Eye (tissue), 1 donor: ENCODE measurements at regions not wholly inside any gene's neighbourhood (a gene's known extent, or its start where the extent isn't known, plus 50 kb on each side); places are given as distances from the start of the nearest gene placed in this dataset.

Experiments
- DNase-seq: peaks from one replicate; pipeline ENCODE4 v3.0.0-alpha.2; 2015

DNA sequence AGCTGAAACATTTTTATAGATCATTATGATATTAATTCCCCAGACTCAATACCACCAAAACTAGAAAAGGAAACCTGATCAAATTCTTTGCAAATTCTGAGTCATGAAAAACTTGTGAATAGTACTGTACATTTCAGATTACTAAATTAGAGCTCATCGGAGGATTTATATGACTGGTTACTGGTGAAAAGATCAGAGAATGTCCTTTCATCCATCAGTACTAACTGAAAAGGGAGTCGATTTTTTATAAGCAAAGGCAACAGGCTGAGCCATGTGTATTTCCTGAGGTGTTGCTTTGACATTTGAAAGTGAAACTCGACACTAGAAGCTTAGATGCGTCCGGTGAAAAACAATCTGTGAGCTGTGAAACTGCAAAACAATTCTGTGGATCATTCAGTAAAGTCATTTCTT is 155.7 kb downstream of the TNFSF18 start:
- no peak for DNase-seq

DNA sequence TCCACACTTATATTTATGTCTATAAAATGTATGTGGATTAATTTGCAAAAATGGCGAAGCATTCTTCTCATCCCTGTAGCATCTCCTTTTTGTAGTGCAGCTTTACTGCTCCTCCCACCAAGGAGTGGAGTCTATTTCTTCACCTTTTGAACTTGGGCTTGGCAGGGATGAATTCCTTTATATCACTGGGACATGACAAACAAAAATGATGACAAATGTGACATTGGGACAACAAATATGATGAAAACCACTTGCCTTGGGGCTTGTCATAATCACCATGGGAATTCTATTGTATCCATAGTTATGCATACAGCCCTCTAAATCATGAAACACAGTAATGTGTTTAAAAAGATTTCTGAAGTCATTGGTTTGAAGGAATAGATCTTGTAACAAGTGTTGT is 155.0 kb downstream of the TNFSF18 start:
- no peak for DNase-seq

DNA sequence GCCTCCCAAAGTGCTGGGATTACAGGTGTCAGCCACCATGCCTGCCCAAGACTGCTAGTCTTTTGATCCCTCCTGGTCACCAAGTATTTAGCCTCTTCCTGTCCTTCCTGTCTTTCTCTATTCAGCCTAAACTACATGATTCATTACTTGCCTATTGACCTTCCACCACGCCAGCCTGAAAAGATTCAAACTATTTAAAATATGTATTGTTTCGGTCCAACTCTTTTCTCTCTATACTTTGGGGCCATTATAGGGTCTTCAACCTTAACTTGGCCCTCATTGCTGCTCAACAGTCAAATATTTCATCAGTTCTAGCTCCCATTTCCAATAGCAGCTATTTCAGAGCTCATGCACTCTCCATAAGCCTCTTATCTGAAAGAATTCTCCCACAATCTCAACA is 153.0 kb downstream of the TNFSF18 start:
- DNase-seq, result no peak

DNA sequence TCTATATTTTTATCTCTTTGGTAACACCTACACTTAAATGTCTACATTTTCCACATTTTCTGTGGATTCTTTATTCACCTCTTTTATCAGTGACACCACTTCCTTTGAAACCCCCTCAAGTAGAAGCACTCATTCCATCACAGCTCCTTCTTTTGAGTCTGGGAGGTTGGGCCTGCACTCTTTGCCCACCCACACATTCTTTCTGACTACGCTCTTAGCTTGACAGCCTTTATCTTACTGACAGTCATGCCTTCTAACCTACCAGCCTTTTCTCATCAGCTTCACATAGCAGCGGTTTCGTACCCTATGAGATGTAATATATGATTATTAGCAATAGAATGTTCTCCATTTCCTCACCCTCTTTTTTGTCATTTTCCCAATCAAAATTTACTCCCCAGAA is 151.9 kb downstream of the TNFSF18 start:
- DNase-seq, result no peak

DNA sequence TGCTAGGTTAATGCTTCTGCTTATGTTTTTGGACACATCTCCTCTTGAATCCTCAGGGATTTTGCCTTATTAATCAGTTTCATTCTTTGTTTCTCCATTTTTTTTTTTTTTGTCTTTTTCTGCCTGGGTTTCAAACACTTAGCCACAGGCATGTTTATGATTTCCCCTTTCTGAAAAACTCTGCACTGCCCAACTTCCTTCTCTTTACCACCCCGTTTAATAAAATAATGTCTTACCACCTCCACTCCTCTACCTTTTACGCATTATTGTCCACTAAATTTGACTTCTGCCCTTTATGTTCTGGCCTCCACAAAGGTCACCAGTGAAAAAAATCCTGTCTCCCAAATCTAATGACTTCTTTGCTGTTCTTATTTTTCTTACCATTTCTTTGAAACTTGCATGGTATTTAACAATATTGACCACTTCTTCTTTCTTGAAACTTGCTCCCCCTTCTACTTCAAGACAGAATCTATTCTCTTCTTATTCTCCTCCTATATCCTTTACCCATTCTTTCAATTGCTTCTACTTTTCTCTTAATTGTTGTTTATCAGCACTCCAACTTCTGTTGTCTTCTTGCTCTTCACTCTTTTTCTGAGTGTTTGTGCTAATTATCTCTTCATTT is 150.3 kb downstream of the TNFSF18 start:
- DNase-seq, result no peak

DNA sequence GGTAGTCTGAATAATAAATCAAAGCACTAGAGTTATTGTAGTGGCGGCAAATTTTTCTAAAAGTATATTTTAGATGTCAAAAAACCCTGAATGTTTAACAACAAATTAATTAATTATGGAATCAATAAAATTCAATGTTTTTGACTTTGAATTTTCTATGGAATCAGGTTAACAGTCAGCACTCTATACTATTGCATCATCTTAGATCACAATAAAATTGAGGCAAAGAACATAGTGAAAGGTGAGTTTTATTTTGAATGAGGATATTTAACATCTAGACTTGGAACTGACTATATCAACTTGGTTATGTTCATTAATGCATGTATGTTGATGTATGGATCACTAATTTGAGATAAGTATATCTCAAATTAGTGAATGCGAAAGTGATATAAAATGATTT is 148.5 kb downstream of the TNFSF18 start:
- no peak for DNase-seq

DNA sequence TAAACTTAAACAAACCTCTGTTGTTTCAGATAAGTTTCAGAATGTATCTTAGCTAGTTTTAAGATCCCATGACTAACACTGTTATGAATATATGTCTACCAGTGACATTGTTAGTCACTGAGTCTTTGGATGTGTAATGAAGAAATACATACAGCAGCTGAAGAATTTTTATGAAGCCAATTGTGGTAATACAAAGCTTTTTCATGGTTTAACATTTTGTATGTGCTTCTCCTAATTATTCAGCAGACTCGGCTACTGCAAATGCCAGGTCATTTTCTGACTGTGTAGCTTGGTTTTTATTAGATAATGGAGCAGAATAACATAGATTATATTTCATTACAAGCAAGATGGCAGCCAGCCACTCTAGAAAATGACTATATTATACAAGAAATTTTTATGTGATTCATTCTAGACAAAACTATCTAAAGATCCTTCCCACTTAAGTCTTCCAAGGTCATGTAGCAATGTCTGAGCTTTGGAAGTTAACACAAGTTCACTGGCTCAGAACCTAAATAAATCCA is 147.8 kb downstream of the TNFSF18 start:
- no peak for DNase-seq

DNA sequence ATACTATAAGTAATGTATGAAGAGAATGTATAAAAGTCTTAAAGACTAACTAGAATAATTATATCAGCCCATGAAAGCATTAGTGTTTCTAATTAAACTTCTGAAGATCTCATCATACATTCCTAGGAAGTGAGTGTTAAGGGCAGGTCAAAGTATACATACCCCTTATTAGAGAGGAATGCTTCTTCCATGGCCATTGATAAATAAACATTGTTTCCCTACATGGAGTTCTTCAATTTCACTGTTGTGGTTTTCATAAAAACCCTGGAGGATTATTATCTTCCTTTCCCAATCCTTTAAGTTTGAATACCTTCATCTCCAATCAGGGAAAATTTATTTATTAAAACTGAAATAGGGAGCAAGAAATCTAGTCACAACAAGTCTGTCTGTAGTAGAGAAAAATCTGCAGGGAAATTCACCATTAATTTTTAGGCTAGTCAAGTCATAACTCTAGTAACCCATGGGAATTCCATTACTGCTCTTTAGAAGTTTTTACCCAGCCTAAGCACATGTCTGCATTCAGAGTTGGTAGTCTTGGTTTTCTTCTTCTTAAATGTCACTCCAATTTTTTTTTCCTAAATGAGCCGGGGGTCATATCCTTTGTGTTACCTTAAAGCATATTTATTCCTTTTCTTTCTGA is 147.0 kb downstream of the TNFSF18 start:
- no peak for DNase-seq

DNA sequence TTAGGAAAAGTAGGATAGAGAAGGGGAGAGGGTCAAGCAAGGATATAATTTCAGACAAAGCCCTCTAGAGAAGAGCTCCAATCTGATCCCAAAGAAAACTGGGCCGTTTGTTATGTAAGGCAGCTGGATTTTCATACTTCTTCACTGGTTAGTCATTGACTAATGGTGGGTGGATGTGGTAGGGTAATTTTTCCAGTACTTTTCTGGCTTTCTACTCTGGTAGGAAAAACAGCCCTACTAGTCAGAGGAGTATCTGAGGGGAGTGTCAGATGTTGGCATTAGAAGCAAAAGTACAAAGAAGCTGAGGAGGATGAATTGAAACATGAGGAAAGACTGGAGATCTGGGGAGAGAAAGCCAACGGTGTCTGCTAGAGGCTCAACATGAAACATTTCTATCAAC is 145.3 kb downstream of the TNFSF18 start:
- DNase-seq, result no peak

DNA sequence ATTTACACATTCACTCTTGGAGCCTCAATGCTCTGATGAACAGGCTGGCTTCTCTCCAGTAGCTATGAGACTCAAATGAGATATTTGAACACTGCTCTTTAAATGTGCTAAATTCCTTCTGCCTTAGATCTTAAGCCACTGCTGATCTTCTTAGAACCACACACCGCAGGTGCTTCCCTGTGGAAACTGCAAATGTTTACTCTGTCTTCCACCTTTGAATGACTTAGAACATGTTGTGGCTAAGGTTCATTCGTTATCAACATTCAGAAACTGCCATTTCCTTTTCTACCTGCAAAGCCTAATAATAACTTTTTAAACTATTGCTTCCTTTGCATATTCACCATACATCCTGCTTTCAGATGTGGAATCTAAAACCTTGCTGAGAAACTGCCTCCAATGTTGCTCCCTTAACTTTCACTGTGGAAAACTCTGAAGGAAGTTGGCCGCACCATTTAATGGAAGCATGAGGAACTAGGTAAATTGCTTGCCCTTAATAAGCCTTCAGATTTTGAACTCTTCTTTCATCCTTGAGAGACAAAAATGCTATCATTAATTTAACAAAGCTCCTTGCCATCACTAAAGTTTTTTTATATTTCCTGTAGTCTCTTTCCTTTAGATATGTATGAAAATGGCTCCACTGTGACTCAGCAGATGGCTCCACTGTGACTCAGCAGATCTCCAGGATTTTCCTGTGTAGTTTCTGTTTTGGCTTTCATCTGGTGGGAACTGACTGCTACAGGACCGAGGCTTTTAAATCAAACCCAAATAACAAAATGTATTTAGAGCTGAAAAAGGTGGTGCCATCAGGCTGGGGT is 143.8 kb downstream of the TNFSF18 start:
- DNase-seq, result no peak

DNA sequence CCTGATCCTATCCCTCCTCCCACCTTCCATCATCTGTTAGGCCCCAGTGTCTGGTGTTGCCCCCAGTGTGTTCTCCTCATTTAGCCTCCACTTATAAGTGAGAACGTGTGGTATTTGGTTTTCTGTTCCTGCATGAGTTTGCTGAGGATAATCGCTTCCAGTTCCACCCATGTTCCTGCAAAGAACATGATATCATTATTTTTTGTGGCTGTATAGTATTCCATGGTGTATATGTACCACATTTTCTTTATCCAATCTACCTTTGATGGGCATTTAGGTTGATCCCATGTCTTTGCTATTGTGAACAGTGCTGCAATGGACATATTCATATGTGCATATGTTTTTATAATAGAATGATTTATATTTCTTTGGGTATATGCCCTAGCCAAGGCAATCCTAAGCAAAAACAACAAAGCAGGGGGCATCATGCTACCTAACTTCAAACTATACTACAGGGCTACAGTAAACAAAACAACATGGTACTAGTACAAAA is 142.9 kb downstream of the TNFSF18 start:
- no peak for DNase-seq

DNA sequence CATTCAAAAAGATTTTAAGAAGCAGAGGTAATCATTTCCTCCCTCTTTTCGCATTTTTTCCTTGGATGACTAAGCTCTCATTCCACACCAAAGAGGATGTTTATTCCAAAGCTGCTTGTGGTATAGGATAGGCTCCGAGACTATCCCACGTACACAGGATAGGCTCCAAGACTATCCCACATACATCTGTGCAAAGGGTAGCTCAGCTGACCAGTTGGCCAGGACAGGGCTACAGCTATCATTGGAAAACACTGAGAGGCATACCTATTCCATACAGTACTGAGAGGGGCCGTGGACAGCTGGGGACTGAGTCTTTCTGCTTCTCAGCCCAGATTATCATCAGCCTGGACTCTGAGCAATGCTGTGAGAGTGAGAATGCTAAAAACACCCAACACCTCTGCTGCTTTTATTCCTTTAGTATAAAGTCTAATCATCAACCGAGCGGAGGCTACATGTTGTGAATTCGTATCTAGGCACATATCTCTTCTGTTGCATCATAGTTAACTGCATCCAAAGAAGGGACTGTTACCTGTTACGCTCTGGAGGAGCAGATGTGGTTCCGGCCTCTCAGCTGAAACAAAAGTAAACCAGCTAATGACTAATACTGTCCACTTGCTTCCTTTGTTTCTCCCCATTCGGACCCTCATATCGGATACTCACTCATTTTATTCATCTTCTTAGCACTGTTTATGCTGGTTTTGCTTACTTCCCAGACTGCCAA is 141.0 kb downstream of the TNFSF18 start:
- DNase-seq, result no peak

DNA sequence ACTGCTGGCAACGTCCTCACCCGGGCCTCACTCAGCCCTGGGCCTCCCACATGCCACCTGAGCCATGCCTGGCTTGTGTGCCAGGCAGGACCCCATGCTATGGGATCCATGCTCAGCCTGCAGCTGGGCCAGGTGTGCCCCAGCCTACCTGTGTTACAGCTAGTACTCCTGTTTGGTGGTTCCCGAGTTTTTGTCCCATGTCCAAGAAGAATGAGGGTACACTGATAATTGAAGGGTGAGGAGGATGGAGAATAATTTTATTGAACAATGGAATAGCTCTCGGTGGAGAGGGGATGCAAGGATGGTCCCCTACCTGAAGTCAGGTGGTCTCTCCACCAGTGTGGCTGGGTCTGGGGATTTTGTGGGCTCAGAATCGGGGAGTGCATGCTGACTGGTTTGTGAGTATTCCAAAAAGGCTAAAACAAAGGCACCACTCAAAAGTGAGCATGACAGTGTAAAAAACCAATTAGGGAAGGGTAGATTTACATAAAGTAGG is 137.9 kb downstream of the TNFSF18 start:
- no peak for DNase-seq

DNA sequence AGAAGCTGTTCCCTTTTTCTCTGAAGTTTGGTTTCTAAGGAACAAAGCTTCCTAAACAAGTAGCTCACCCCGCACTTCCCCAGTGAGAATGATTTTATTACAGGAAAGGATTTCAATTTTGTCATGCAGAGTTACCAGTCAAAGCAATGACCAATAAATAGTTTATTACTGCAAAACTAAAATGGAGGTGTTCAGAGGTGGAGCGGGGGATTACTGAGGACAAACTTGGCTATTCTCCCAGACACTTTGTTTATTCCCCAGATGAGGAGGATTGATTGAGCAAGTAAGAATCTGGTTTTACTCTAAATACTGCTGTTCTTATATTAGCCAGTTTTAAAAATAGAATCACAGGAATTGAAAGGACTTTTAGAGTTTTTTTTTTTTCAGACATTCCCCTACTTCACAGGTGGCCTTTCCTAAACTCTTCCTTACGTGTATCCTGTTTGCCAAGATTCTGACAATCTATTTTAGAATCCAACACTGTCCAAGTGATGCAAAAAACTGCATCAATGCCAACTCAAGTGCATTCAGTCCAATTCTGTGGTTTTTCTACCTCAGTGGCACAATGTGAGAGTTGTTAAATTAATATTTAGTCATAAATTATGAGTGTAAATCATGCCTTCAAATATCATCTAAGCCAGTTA is 136.1 kb downstream of the TNFSF18 start:
- no peak for DNase-seq

DNA sequence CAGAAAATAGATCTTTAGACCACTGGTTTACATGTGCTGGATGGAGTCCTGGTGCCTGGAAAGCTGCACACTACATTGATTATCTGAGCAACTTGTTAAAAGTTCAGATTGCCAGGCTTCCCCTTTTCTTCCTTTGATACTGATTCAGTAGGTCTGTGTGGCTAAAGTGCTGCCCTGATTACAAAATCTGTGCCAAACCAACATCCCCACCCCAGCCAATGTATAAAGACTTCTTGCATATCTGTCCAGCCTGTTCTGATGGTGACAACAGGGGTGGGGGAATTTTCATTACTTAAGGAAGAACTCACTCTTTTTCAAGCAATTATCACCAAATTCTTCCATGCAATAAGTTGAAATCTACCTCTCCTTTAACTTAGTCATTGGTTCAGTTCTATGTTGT is 135.5 kb downstream of the TNFSF18 start:
- no peak for DNase-seq

DNA sequence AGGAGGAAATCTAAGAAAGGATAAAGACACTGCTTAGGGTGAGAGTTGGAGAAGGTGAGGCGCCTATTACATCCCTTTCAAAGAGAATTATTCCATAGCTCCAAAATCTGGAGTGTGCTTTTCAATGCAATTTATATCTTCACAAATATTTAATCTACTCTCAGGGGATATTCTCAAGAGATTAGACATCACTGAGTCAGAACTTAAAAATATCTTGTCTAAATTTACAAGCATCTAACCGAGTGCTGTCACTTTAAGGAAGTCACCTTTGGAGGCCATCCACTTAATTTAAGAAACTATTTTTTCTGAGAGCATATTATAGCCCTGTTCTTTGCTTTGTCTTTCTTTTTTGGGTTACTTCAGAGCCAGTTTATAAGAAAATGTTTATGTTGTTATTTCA is 134.6 kb downstream of the TNFSF18 start:
- DNase-seq, result no peak

DNA sequence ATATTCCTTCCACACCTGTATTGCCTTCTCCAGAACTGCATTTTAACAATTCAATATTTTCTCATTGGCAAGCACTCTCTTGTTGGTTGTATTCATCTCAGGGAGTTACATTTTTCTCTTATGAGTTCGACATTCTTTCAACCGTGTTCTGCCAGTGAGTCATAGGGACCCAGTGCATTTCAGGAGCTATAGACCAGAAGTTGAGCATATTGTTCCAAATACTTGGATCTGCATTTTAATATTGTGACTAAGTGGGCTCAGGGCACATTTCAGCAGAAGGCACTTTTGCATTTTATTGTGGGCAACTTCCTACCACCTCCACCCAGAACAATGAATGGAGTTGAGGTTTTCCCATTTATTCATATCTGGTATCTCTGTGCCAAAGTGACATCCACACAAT is 132.8 kb downstream of the TNFSF18 start:
- no peak for DNase-seq

DNA sequence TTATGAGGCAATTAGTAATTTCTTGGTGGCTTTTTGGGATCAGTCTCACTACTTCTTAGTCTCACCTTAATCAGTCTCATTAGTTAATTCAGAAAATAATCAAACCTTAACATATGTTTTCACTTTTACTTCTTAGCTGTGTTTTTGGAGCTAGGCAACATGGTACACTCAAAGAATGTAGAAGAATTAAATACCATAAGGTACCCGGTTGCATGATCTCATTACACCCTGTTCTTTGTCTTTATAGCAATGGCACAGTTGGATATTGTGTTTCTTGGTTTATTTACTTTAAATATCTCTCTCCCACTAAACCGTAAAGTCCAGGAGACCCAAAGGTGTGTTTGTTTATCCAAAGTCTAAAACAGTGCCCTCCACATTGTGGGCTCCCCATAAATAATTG is 132.3 kb downstream of the TNFSF18 start:
- DNase-seq, result no peak

DNA sequence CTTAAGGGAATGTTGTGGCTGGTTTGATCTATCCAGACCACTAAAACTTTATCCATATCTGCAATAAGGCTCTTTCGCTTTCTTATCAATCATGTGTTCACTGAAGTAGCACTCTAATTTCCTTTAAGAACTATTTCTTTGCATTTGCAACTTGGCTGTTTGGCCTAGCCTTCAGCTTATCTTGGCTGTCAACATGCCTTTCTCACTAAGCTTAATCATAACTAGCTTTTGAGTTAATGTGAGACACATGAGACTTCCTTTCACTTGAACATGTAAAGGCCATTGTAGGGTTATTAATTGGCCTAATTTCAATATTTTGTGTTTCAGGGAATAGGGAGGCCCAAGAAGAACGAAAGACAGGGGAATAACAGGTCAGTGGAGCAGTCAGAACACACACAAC is 124.7 kb downstream of the TNFSF18 start:
- DNase-seq, result no peak

DNA sequence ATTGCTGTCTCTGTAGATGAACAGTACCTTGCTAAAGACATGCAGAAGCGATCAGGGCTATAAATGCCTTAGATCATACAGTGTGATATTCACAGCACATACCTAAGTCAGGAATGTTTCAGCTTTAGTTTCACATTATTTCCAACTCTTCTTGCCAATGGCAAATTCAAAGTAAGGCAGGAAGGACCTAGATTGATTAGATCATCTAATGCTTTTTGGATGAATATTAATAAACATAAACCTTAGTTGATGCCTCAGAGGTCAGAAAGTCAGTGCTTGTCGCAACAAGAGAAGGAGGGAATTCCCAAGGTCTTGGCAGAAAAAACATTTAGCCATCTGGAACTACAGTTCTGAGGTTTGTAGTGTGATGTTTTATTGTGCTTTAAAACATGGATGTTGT is 122.3 kb downstream of the TNFSF18 start:
- DNase-seq, result no peak

DNA sequence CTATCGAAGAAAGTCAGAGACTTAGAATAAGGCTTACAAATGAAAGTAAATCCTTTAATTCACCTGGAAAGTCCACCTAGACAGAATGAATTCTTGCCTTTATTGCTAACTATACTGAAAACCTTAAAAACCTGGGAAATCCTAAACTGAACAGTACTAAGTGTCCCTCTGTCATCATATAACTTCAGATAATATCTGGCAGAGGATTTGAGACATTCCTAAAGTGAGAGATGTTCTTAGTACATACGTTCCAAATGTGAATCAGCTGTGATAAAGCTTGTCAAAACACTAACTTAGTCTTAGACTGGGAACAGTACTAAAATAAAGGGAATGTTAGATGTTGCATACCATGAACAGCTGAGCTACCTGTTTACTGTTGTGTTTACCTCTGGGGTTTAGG is 121.7 kb downstream of the TNFSF18 start:
- DNase-seq, result no peak

DNA sequence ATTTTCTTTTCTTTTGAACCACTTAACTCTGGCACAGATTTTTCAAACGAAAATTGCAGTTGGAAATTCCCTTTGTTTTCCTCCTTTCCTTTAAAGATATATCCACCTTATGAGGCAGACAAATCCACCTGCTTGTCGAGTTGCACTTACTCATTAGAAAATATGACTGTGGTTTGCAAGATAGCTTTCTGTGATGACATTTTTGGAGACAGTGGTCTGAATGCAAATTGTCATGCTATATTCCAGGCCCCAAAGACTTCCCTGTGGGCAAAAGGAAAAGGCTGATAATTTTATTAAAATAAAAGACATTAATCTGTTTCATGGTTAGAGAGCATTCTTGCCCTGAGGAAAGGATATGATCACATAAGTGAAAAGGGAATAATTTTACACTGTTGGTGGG is 120.6 kb downstream of the TNFSF18 start:
- DNase-seq, result no peak

DNA sequence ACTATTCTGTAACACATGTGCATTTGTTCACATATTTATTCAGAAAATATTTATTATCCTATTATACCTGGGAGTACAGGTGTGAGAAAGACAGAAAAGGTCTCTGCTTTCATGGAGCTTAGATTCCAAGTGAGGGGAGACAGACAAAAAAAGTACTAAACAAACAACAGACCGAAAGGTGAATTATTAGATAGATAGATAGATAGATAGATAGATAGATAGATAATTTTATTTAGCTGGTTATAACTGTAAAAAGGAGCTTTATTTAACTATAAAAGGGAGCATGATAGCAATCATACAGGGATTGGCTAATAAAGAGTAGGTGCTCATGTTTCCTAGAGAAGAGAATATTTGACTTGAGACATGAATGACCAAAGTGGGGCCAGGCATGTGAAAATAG is 119.4 kb downstream of the TNFSF18 start:
- DNase-seq, result no peak
